Astrocyte (in vitro differentiated cells and primary cell): ENCODE measurements at regions not wholly inside any gene's neighbourhood (a gene's known extent, or its start where the extent isn't known, plus 50 kb on each side); places are given as distances from the start of the nearest gene placed in this dataset.

Experiments used
- DNase-seq: peaks from one replicate; pipeline ENCODE4 v3.0.0-alpha.2; 2010; ENCODE audit warnings: low read depth
- FAIRE-seq: peaks from 2 replicates; lab custom pipeline; 2011; peaks lifted over from hg19 to GRCh38; lab: Jason Lieb, UNC
- H2AFZ ChIP-seq: 2 replicates; pipeline ENCODE4 v1.6.0; 2012; ENCODE audit warnings: low read depth, low read length, inconsistent platforms
- H3K27ac ChIP-seq: 2 replicates; pipeline ENCODE4 v1.5.1; 2011; ENCODE audit warnings: low read depth, low read length, inconsistent platforms
- H3K27me3 ChIP-seq: 2 replicates; pipeline ENCODE4 v1.6.0; 2011; ENCODE audit warnings: low read length, inconsistent platforms; ENCODE audit not compliant: insufficient read depth
- H3K36me3 ChIP-seq: 2 replicates; pipeline ENCODE4 v1.5.1; 2011; ENCODE audit warnings: low read length, inconsistent platforms; ENCODE audit not compliant: insufficient read depth
- H3K4me1 ChIP-seq: 2 replicates; pipeline ENCODE4 v1.5.1; 2011; ENCODE audit warnings: low read length, inconsistent platforms; ENCODE audit not compliant: insufficient read depth
- H3K4me2 ChIP-seq: 2 replicates; pipeline ENCODE4 v1.6.0; 2012; ENCODE audit warnings: low read length, inconsistent platforms
- H3K4me3 ChIP-seq: 2 replicates; pipeline ENCODE4 v1.5.1; 2011; ENCODE audit warnings: low read depth, mild to moderate bottlenecking, low read length, inconsistent platforms; ENCODE audit not compliant: insufficient read depth
- H3K79me2 ChIP-seq: 2 replicates; pipeline ENCODE4 v1.6.0; 2012; ENCODE audit warnings: mild to moderate bottlenecking, low read length, inconsistent platforms; ENCODE audit not compliant: insufficient read depth
- H3K9ac ChIP-seq: 2 replicates; pipeline ENCODE4 v1.6.0; 2012; ENCODE audit warnings: mild to moderate bottlenecking, low read length, inconsistent platforms
- H3K9me3 ChIP-seq: 2 replicates; pipeline ENCODE4 v1.5.1; 2012; ENCODE audit warnings: low read depth, mild to moderate bottlenecking, low read length, inconsistent platforms; ENCODE audit not compliant: insufficient read depth
- H4K20me1 ChIP-seq: 2 replicates; pipeline ENCODE4 v1.6.0; 2012; ENCODE audit warnings: low read length, inconsistent platforms; ENCODE audit not compliant: insufficient read depth
- H3K27ac Mint-ChIP-seq: one replicate; pipeline ENCODE4 v1.8.0; 2021; ENCODE audit warnings: mild to moderate bottlenecking, mixed read lengths; ENCODE audit not compliant: unreplicated experiment
- H3K27me3 Mint-ChIP-seq: one replicate; pipeline ENCODE4 v1.8.0; 2021; ENCODE audit warnings: low read depth, mixed read lengths; ENCODE audit not compliant: unreplicated experiment
- H3K36me3 Mint-ChIP-seq: one replicate; pipeline ENCODE4 v1.8.0; 2021; ENCODE audit warnings: low read depth, mixed read lengths; ENCODE audit not compliant: unreplicated experiment
- H3K4me1 Mint-ChIP-seq: one replicate; pipeline ENCODE4 v1.8.0; 2021; ENCODE audit warnings: low read depth, mixed read lengths; ENCODE audit not compliant: unreplicated experiment
- H3K4me3 Mint-ChIP-seq: one replicate; pipeline ENCODE4 v1.8.0; 2021; ENCODE audit warnings: mild to moderate bottlenecking, moderate library complexity, mixed read lengths; ENCODE audit not compliant: unreplicated experiment
- H3K9me3 Mint-ChIP-seq: one replicate; pipeline ENCODE4 v1.8.0; 2021; ENCODE audit warnings: mild to moderate bottlenecking, mixed read lengths; ENCODE audit not compliant: unreplicated experiment
- EZH2 ChIP-seq: IDR thresholded peaks from 2 replicates; pipeline ENCODE4 v1.6.1; 2012; ENCODE audit warnings: mild to moderate bottlenecking, low read length, inconsistent platforms; ENCODE audit not compliant: insufficient read depth
- TF ChIP-seq, protein P1 (sequence below): IDR thresholded peaks from 2 replicates; pipeline ENCODE4 v1.5.1; 2011; ENCODE audit warnings: low read depth, mild to moderate bottlenecking, inconsistent platforms, low read length, moderate library complexity; ENCODE audit not compliant: insufficient read depth

DNA sequence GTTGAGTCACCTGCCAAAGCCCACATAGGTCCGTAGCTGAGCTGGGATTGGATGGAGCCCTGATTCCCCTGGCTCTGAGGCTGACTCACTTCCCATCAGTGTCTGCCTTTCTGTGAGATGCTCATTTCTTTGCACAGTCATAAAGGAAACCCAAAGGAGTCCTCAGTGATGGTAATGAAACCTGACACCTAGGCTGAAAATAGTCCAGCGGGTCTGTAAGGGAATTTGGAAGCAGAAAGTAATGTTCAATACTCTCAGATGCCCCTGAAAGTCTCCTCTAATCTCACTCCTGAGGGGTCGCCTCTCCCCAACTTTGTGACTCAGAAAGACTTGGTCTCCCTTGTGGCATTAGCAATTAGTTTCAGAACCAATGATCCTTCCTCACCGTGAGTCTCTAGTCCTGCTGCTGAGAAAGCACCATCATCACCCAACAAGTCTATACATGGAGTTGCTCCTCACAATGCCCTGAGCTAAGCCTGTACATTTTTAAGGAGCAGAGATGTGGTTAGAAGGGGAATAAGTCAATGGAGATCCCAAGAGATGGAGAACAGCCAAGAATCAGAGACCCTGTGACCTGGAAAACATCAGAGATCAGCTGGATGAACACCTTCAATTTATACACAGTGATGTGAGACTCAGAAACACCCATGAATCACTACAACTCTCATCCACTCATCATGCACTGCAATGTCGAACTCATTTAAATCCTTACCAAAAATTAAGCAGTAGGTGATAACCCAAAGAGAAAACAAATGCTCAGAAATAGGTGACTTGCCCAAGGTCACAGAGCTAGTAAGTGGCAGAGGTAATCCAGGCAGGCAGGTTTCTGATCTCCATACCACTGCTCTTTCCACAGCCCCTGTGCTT lies 219.0 kb upstream of the CPEB2 start:
- no peak for FAIRE-seq
- peaks cover 10% of the 10 kb centered on the region for H3K9me3 Mint-ChIP-seq

DNA sequence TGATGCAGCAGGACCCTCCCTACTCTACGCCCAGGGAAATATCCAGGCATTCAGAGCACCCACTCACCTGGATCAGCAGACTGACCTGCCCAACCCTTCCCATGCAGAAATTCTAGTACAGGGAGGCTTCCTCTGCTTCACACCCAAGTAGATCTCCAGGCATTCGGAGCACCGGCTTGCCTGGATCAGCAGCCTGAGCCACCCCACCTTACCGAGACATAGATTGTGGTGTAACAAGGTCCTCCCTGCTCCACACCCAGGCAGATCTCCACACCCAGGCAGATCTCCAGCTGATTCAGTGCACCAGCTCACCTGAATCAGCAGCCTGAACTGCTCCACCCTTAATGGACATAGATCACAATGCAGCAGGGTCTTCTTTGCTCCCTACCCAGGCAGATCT lies 215.1 kb upstream of the CPEB2 start:
- no peaks in the 10 kb centered on the region for H3K79me2 ChIP-seq
- no peak overlapping the region for H3K27ac ChIP-seq
- H3K9ac ChIP-seq: no peak overlapping the region
- H3K9me3 ChIP-seq: no peaks in the 10 kb centered on the region
- H3K36me3 ChIP-seq: no peaks in the 10 kb centered on the region
- no peaks in the 10 kb centered on the region for H3K27me3 ChIP-seq
- Mint-ChIP-seq H3K4me1 (peaks cover 7% of the 10 kb centered on the region), H3K4me3 (no peak overlapping the region), H3K36me3 (no peaks in the 10 kb centered on the region), H3K27ac (no peak overlapping the region), H3K9me3 (peaks cover 10% of the 10 kb centered on the region), H3K27me3 (no peaks in the 10 kb centered on the region)
- FAIRE-seq: no peak
- H3K4me3 ChIP-seq: no peak overlapping the region
- H3K4me1 ChIP-seq: peaks cover 6% of the 10 kb centered on the region
- no peak for TF ChIP-seq EZH2
- TF ChIP-seq, protein P1, sequence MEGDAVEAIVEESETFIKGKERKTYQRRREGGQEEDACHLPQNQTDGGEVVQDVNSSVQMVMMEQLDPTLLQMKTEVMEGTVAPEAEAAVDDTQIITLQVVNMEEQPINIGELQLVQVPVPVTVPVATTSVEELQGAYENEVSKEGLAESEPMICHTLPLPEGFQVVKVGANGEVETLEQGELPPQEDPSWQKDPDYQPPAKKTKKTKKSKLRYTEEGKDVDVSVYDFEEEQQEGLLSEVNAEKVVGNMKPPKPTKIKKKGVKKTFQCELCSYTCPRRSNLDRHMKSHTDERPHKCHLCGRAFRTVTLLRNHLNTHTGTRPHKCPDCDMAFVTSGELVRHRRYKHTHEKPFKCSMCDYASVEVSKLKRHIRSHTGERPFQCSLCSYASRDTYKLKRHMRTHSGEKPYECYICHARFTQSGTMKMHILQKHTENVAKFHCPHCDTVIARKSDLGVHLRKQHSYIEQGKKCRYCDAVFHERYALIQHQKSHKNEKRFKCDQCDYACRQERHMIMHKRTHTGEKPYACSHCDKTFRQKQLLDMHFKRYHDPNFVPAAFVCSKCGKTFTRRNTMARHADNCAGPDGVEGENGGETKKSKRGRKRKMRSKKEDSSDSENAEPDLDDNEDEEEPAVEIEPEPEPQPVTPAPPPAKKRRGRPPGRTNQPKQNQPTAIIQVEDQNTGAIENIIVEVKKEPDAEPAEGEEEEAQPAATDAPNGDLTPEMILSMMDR: no peak
- H2AFZ ChIP-seq: no peak overlapping the region
- H3K4me2 ChIP-seq: no peak overlapping the region
- no peak for DNase-seq
- H4K20me1 ChIP-seq: no peaks in the 10 kb centered on the region

More for the DNA sequence above, 219.0 kb upstream of the CPEB2 start:
- TF ChIP-seq EZH2: no peak
- TF ChIP-seq, protein P1: no peak
- Histone ChIP-seq H3K79me2 (no peaks in the 10 kb centered on the region), H3K36me3 (no peaks in the 10 kb centered on the region), H3K4me1 (peaks cover 6% of the 10 kb centered on the region), H3K9ac (no peak overlapping the region), H3K27ac (peak overlapping the region; percentile 9), H3K27me3 (no peaks in the 10 kb centered on the region), H2AFZ (peak overlapping the region; percentile 45), H3K4me2 (peak overlapping the region; percentile 45), H4K20me1 (no peaks in the 10 kb centered on the region), H3K4me3 (no peak overlapping the region), H3K9me3 (no peaks in the 10 kb centered on the region)
- Mint-ChIP-seq H3K36me3 (no peaks in the 10 kb centered on the region), H3K4me1 (peaks cover 7% of the 10 kb centered on the region), H3K27ac (peak overlapping the region; percentile 59), H3K27me3 (no peaks in the 10 kb centered on the region), H3K4me3 (no peak overlapping the region)
- DNase-seq: peak; percentile 56

DNA sequence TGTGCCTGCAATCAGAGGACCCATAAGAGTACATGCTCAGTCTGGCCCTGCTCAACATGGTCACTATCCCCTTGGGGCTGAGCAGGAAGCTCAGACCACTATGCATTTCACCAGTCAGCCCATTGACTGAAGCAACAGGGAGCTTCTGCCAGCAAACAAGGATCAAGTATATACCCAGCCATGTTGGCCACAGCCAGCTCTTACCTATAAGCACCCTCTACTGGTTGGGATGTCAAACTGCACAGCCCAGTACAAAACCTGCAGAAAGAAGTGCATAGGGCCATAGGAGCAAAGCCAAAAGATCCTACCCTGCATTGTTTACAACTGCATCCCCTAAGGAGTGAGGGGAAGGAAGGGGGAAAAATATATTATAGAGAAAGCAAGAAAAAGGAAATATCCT lies 214.4 kb upstream of the CPEB2 start:
- no peak for FAIRE-seq
- peaks cover 10% of the 10 kb centered on the region for H3K9me3 Mint-ChIP-seq

More for the DNA sequence above, 214.4 kb upstream of the CPEB2 start:
- Mint-ChIP-seq H3K4me1 (peaks cover 8% of the 10 kb centered on the region), H3K36me3 (no peaks in the 10 kb centered on the region), H3K27me3 (no peaks in the 10 kb centered on the region), H3K4me3 (no peak overlapping the region), H3K27ac (no peak overlapping the region)
- H3K4me2 ChIP-seq: no peak overlapping the region
- H4K20me1 ChIP-seq: no peaks in the 10 kb centered on the region
- H3K4me1 ChIP-seq: peaks cover 6% of the 10 kb centered on the region
- H2AFZ ChIP-seq: no peak overlapping the region
- no peak for DNase-seq
- TF ChIP-seq, protein P1: peak; percentile 18
- TF ChIP-seq EZH2: no peak
- no peak overlapping the region for H3K27ac ChIP-seq
- H3K4me3 ChIP-seq: no peak overlapping the region
- no peaks in the 10 kb centered on the region for H3K79me2 ChIP-seq
- no peaks in the 10 kb centered on the region for H3K9me3 ChIP-seq
- H3K36me3 ChIP-seq: no peaks in the 10 kb centered on the region
- no peak overlapping the region for H3K9ac ChIP-seq
- H3K27me3 ChIP-seq: no peaks in the 10 kb centered on the region
